CD4-positive, alpha-beta T cell (primary cell): ENCODE measurements at regions not wholly inside any gene's neighbourhood (a gene's known extent, or its start where the extent isn't known, plus 50 kb on each side); places are given as distances from the start of the nearest gene placed in this dataset.

Experiments used
- ATAC-seq: fragments of 200-7000 bp; cut with Tn5 transposase; one replicate; pipeline ENCODE4 v1.10.0; 2022; ENCODE audit warnings: mild to moderate bottlenecking; ENCODE audit not compliant: poor library complexity
- CTCF ChIA-PET: fragments of 350-600 bp; sonication (Branson Sonifier 250); formaldehyde crosslinking; loops from one replicate; lab custom pipeline; 2021; ENCODE audit warnings: antibody characterized with exemption, inconsistent platforms; lab: Charles Lee
- POLR2A ChIA-PET: fragments of 350-600 bp; sonication (Branson Sonifier 250); formaldehyde crosslinking; loops from one replicate; lab custom pipeline; 2021; ENCODE audit warnings: antibody characterized with exemption, inconsistent platforms; lab: Charles Lee
- DNase-seq, 14 experiments: peaks; one replicate each; pipeline ENCODE4 v3.0.0-alpha.2; 2013 to 2020; ENCODE audit warnings: mixed read lengths in 2 of 14
- H3K27ac ChIP-seq, 2 donors: one replicate each; pipeline versions ENCODE4 v1.5.1 to v1.7.0; 2013; ENCODE audit warnings: low read length in 2 of 2, low read depth in 1 of 2, mild to moderate bottlenecking in 1 of 2
- H3K27me3 ChIP-seq, 2 experiments: 1 replicate in 1 of 2; 2 replicates in 1 of 2; pipeline versions ENCODE4 v1.6.1 to v1.7.0; 2013; ENCODE audit warnings: low read length in 2 of 2, control low read depth in 1 of 2, mild to moderate bottlenecking in 1 of 2, moderate library complexity in 1 of 2; ENCODE audit not compliant: insufficient read depth in 2 of 2, control insufficient read depth in 1 of 2
- H3K36me3 ChIP-seq: one replicate; pipeline ENCODE4 v1.6.1; 2013; ENCODE audit warnings: low read length, control low read depth; ENCODE audit not compliant: insufficient read depth
- H3K4me1 ChIP-seq: one replicate; pipeline ENCODE4 v1.6.1; 2013; ENCODE audit warnings: low read length, control low read depth; ENCODE audit not compliant: insufficient read depth
- H3K4me3 ChIP-seq: one replicate; pipeline ENCODE4 v1.5.1; 2013; ENCODE audit warnings: mild to moderate bottlenecking, low read length, moderate library complexity
- H3K9me3 ChIP-seq, 2 experiments: 1 replicate in 1 of 2; 2 replicates in 1 of 2; pipeline versions ENCODE4 v1.6.1 to v1.7.0; 2013; ENCODE audit warnings: low read length in 2 of 2, mild to moderate bottlenecking in 2 of 2, control low read depth in 1 of 2, moderate library complexity in 1 of 2; ENCODE audit not compliant: control insufficient read depth in 1 of 2, insufficient read depth in 1 of 2
- H3K27ac Mint-ChIP-seq: one replicate; pipeline ENCODE4 v1.8.0; 2020; ENCODE audit warnings: mixed read lengths
- H3K27me3 Mint-ChIP-seq: one replicate; pipeline ENCODE4 v1.8.0; 2021; ENCODE audit warnings: mixed read lengths
- H3K36me3 Mint-ChIP-seq: one replicate; pipeline ENCODE4 v1.8.0; 2021; ENCODE audit warnings: low read depth, mixed read lengths
- H3K4me1 Mint-ChIP-seq: one replicate; pipeline ENCODE4 v1.8.0; 2021; ENCODE audit warnings: low read depth, mixed read lengths
- H3K4me3 Mint-ChIP-seq: one replicate; pipeline ENCODE4 v1.8.0; 2020; ENCODE audit warnings: mild to moderate bottlenecking, mixed read lengths
- H3K9me3 Mint-ChIP-seq: one replicate; pipeline ENCODE4 v1.8.0; 2020; ENCODE audit warnings: mixed read lengths
- CTCF ChIP-seq: fragments of 200-600 bp; IDR thresholded peaks from one replicate; pipeline ENCODE4 v1.8.0; 2022; ENCODE audit warnings: antibody characterized with exemption, mild to moderate bottlenecking
- intact Hi-C, 2 experiments: fragments of 100-400 bp; cut with DNase I in 1 of 2; cut with micrococcal nuclease in 1 of 2; formaldehyde crosslinking; loops; one replicate each; pipeline versions ENCODE4 v1.15.1 to v1.9.0; 2023 to 2025; cut with DNase I, micrococcal nuclease

- Histone ChIP-seq H3K27me3 (no peaks in the 10 kb centered on the region), H3K4me3 (no peak overlapping the region), H3K9me3 (no peaks in the 10 kb centered on the region), H3K27ac (no peak overlapping the region), H3K4me1 (peaks cover 43% of the 10 kb centered on the region), H3K36me3 (no peaks in the 10 kb centered on the region)
- POLR2A ChIA-PET: interaction anchor here (0.8 to 6.9 kb wide), 7 partner anchors 9 to 15 kb away, joined by 3 to 59 read pairs (median 4); no protein-coding TSS in a partner anchor
- intact Hi-C loops: no loop called here
- peak overlapping the region; percentile 70 for H3K27ac Mint-ChIP-seq
- H3K36me3 Mint-ChIP-seq: no peaks in the 10 kb centered on the region
- CTCF ChIA-PET: interaction anchor here (0.9 to 4.7 kb wide), 3 partner anchors 11 to 19 kb away, joined by 3 to 22 read pairs (median 8); no protein-coding TSS in a partner anchor
- peak overlapping the region; percentile 40 for H3K4me3 Mint-ChIP-seq
- peak in 4 of 14 experiments; percentile 30 to 71 (median 52) for DNase-seq
- no peaks in the 10 kb centered on the region for H3K9me3 Mint-ChIP-seq
- peaks cover 62% of the 10 kb centered on the region for H3K4me1 Mint-ChIP-seq
- peak; percentile 65 for ATAC-seq
- TF ChIP-seq CTCF: no peak
- no peaks in the 10 kb centered on the region for H3K27me3 Mint-ChIP-seq
These were observed 51.0 kb upstream of the EML4 start for GRCh38 chr2:42117923-42118753.

GRCh38 chr2:42118754-42119569 lies 50.2 kb upstream of the EML4 start:
- H3K4me1 Mint-ChIP-seq: peaks cover 65% of the 10 kb centered on the region
- no peaks in the 10 kb centered on the region for H3K36me3 Mint-ChIP-seq
- intact Hi-C loops: no loop called here
- POLR2A ChIA-PET: interaction anchor here (0.8 to 6.9 kb wide), 6 partner anchors 8 to 16 kb away, joined by 3 to 59 read pairs (median 6); no protein-coding TSS in a partner anchor
- DNase-seq (no peak), ATAC-seq (no peak)
- H3K27me3 ChIP-seq: no peaks in the 10 kb centered on the region
- H3K27me3 Mint-ChIP-seq: no peaks in the 10 kb centered on the region
- CTCF ChIA-PET: interaction anchor here (0.7 to 4.7 kb wide), 3 partner anchors 12 to 258 kb away, joined by 3 to 22 read pairs (median 8); no protein-coding TSS in a partner anchor
- TF ChIP-seq CTCF: no peak
- no peaks in the 10 kb centered on the region for H3K9me3 ChIP-seq
- H3K4me1 ChIP-seq: peaks cover 45% of the 10 kb centered on the region
- peak overlapping the region; percentile 70 for H3K27ac Mint-ChIP-seq
- no peaks in the 10 kb centered on the region for H3K36me3 ChIP-seq
- no peak overlapping the region for H3K27ac ChIP-seq
- no peaks in the 10 kb centered on the region for H3K9me3 Mint-ChIP-seq
- no peak overlapping the region for H3K4me3 ChIP-seq
- H3K4me3 Mint-ChIP-seq: no peak overlapping the region
